PC-3 (cell line): ENCODE measurements at regions not wholly inside any gene's neighbourhood (a gene's known extent, or its start where the extent isn't known, plus 50 kb on each side); places are given as distances from the start of the nearest gene placed in this dataset.

Source experiments
- ATAC-seq: fragments of 200-7000 bp; cut with Tn5 transposase; 2 replicates; pipeline ENCODE4 v1.9.1; 2020; ENCODE audit warnings: mild to moderate bottlenecking, moderate library complexity
- BruUV-seq: library from RNA; stranded (reverse); fragments of 400-500 nt; replicated peaks from 2 replicates; lab custom pipeline; 2021; lab: Mats Ljungman, UMichigan
- CTCF ChIA-PET: fragments of 300-600 bp; sonication (Branson Sonifier 250); formaldehyde crosslinking; loops from one replicate; lab custom pipeline; 2022; ENCODE audit warnings: antibody characterized with exemption; lab: Charles Lee
- POLR2A ChIA-PET: fragments of 300-600 bp; sonication (Branson Sonifier 250); formaldehyde crosslinking; loops from one replicate; lab custom pipeline; 2022; ENCODE audit warnings: antibody characterized with exemption; ENCODE audit not compliant: unreplicated experiment; lab: Charles Lee
- DNase-seq: peaks from one replicate; pipeline ENCODE4 v3.0.0-alpha.2; 2015
- H2AFZ ChIP-seq: fragments of 300-600 bp; sonication (generic); 2 replicates; pipeline ENCODE4 v1.6.0; 2016; ENCODE audit warnings: antibody characterized with exemption, low read length
- H3F3A ChIP-seq: fragments of 300-600 bp; sonication (generic); one replicate; pipeline ENCODE4 v1.6.0; 2017; ENCODE audit warnings: antibody characterized with exemption, low read length, control low read depth, mild to moderate bottlenecking; ENCODE audit not compliant: unreplicated experiment
- H3K27ac ChIP-seq: fragments of 300-600 bp; sonication (generic); 2 replicates; pipeline ENCODE4 v1.5.1; 2016; ENCODE audit warnings: mild to moderate bottlenecking, low read length
- H3K27me3 ChIP-seq: fragments of 300-600 bp; sonication (generic); 2 replicates; pipeline ENCODE4 v1.6.1; 2016; ENCODE audit warnings: low read length, mixed read lengths
- H3K36me3 ChIP-seq: fragments of 300-600 bp; sonication (generic); 2 replicates; pipeline ENCODE4 v1.6.1; 2016; ENCODE audit warnings: low read depth, mixed run types, low read length, mixed read lengths
- H3K4me1 ChIP-seq: fragments of 300-600 bp; sonication (generic); 2 replicates; pipeline ENCODE4 v1.5.1; 2016; ENCODE audit warnings: low read length; ENCODE audit not compliant: insufficient read depth
- H3K4me2 ChIP-seq: fragments of 300-600 bp; sonication (generic); 2 replicates; pipeline ENCODE4 v1.6.0; 2016; ENCODE audit warnings: low read length
- H3K4me3 ChIP-seq: fragments of 300-600 bp; sonication (generic); 2 replicates; pipeline ENCODE4 v1.5.1; 2016; ENCODE audit warnings: mild to moderate bottlenecking, low read length, mixed read lengths
- H3K79me2 ChIP-seq: fragments of 300-600 bp; sonication (generic); 2 replicates; pipeline ENCODE4 v1.6.1; 2017; ENCODE audit warnings: low read length, mixed read lengths
- H3K9ac ChIP-seq: fragments of 300-600 bp; sonication (generic); 2 replicates; pipeline ENCODE4 v1.6.0; 2016; ENCODE audit warnings: mild to moderate bottlenecking, low read length
- H3K9me2 ChIP-seq: fragments of 300-600 bp; sonication (generic); replicated peaks from 2 replicates; pipeline ENCODE4 v1.6.1; 2016; ENCODE audit warnings: mixed run types, low read length, mixed read lengths
- H3K9me3 ChIP-seq: fragments of 300-600 bp; sonication (generic); 2 replicates; pipeline ENCODE4 v1.6.1; 2016; ENCODE audit warnings: low read length, mixed read lengths
- H4K20me1 ChIP-seq: fragments of 300-600 bp; sonication (generic); 2 replicates; pipeline ENCODE4 v1.6.1; 2016; ENCODE audit warnings: low read length, mixed read lengths
- CTCF ChIP-seq: fragments of 300-600 bp; sonication (generic); conservative IDR thresholded peaks from 2 replicates; pipeline ENCODE4 v1.5.1; 2017; ENCODE audit warnings: antibody characterized with exemption, low read depth, mild to moderate bottlenecking, low read length
- EZH2 ChIP-seq: fragments of 300-600 bp; sonication (generic); IDR thresholded peaks from one replicate; pipeline ENCODE4 v1.6.1; 2017; ENCODE audit warnings: antibody characterized with exemption, mild to moderate bottlenecking, low read length; ENCODE audit not compliant: unreplicated experiment
- EZH2phosphoT487 ChIP-seq: fragments of 300-600 bp; sonication (generic); IDR thresholded peaks from 2 replicates; pipeline ENCODE4 v1.6.1; 2018; ENCODE audit warnings: mild to moderate bottlenecking, antibody characterized with exemption, low read length, borderline replicate concordance
- intact Hi-C: fragments of 100-400 bp; cut with micrococcal nuclease; formaldehyde crosslinking; loops from 2 replicates; pipeline ENCODE4 v1.9.0; 2023

GRCh38 chr18:1599196-1599595 is 694.5 kb downstream of the ADCYAP1 start:
- H3F3A ChIP-seq, result no peaks in the 10 kb centered on the region
- POLR2A ChIA-PET, result no interaction called here
- H3K4me3 ChIP-seq, result no peak overlapping the region
- H3K27ac ChIP-seq, result no peak overlapping the region
- no peaks in the 10 kb centered on the region for H3K9me3 ChIP-seq
- ATAC-seq (no peak), DNase-seq (no peak)
- H3K4me2 ChIP-seq, result no peak overlapping the region
- H3K36me3 ChIP-seq, result no peaks in the 10 kb centered on the region
- no peak overlapping the region for H2AFZ ChIP-seq
- H3K4me1 ChIP-seq, result no peaks in the 10 kb centered on the region
- no peak overlapping the region for H3K9ac ChIP-seq
- intact Hi-C loops, result no loop called here
- no peaks in the 10 kb centered on the region for H3K9me2 ChIP-seq
- TF ChIP-seq EZH2 (no peak), EZH2phosphoT487 (no peak), CTCF (no peak)
- H3K27me3 ChIP-seq, result peaks cover 40% of the 10 kb centered on the region
- no TSS peak for BruUV-seq
- CTCF ChIA-PET, result no interaction called here
- H4K20me1 ChIP-seq, result no peaks in the 10 kb centered on the region
- no peaks in the 10 kb centered on the region for H3K79me2 ChIP-seq

GRCh38 chr18:1604751-1605150 is 700.1 kb downstream of the ADCYAP1 start:
- no peaks in the 10 kb centered on the region for H3K4me1 ChIP-seq
- POLR2A ChIA-PET, result no interaction called here

More at GRCh38 chr18:1604751-1605150, 700.1 kb downstream of the ADCYAP1 start:
- Histone ChIP-seq H3K4me2 (no peak overlapping the region), H3K9me2 (no peaks in the 10 kb centered on the region), H2AFZ (no peak overlapping the region), H3K79me2 (no peaks in the 10 kb centered on the region), H3K9me3 (no peaks in the 10 kb centered on the region), H3K4me3 (no peak overlapping the region), H3K27me3 (peaks cover 69% of the 10 kb centered on the region), H3F3A (no peaks in the 10 kb centered on the region), H3K36me3 (no peaks in the 10 kb centered on the region), H3K27ac (no peak overlapping the region), H4K20me1 (no peaks in the 10 kb centered on the region), H3K9ac (no peak overlapping the region)
- TF ChIP-seq EZH2 (no peak), EZH2phosphoT487 (no peak), CTCF (no peak)
- ATAC-seq, result no peak
- intact Hi-C loops, result no loop called here
- no TSS peak for BruUV-seq
- no peak for DNase-seq
- CTCF ChIA-PET, result no interaction called here
